Ovary (tissue), 7 donors: ENCODE measurements at regions not wholly inside any gene's neighbourhood (a gene's known extent, or its start where the extent isn't known, plus 50 kb on each side); places are given as distances from the start of the nearest gene placed in this dataset.

Source experiments
- DNase-seq, 5 donors: peaks; one replicate each; pipeline ENCODE4 v3.0.0-alpha.2; 2019 to 2020
- H3K27ac ChIP-seq, 2 donors: fragments of 200-600 bp; one replicate each; pipeline versions ENCODE4 v1.5.1 to v1.8.0; 2019 to 2022
- H3K27me3 ChIP-seq: fragments of 200-600 bp; one replicate; pipeline ENCODE4 v1.8.0; 2022
- H3K36me3 ChIP-seq: fragments of 200-600 bp; sonication (generic); one replicate; pipeline ENCODE4 v1.5.1; 2019
- H3K4me1 ChIP-seq: one replicate; pipeline ENCODE4 v1.8.1; 2013; ENCODE audit warnings: mild to moderate bottlenecking, moderate library complexity; ENCODE audit not compliant: insufficient read depth
- H3K4me3 ChIP-seq: fragments of 200-600 bp; sonication (generic); one replicate; pipeline ENCODE4 v1.5.1; 2017
- H3K9me3 ChIP-seq, 2 donors: fragments of 200-600 bp in 1 of 2; sonication (generic) in 1 of 2; one replicate each; pipeline versions ENCODE4 v1.5.1 to v1.8.1; 2013 to 2019; ENCODE audit warnings: mild to moderate bottlenecking in 1 of 2, moderate library complexity in 1 of 2
- EP300 ChIP-seq: sonication (generic); formaldehyde crosslinking; IDR thresholded peaks from one replicate; pipeline ENCODE4 v1.6.1; 2017; ENCODE audit warnings: antibody characterized with exemption
- POLR2A ChIP-seq: fragments of 450-650 bp; IDR thresholded peaks from one replicate; pipeline ENCODE4 v1.6.1; 2017; ENCODE audit warnings: antibody characterized with exemption, mild to moderate bottlenecking, moderate library complexity
- WGBS, 3 donors: extraction: QIAGEN DNeasy Blood & Tissue Kit in 1 of 3; methylation state at CpG; one replicate each; pipeline versions ENCODE4 v1.1.5 to v1.1.7; 2013 to 2017; 5-methylcytosine and 5-hydroxymethylcytosine counted together
- intact Hi-C, 4 donors: fragments of 100-400 bp; cut with DNase I; formaldehyde crosslinking; loops; one replicate each; pipeline versions ENCODE4 v1.11.0 to v1.15.1; 2022 to 2023
- TF ChIP-seq, protein P1 (sequence below), 3 donors: fragments of 450-650 bp in 2 of 3; fragments of 200-600 bp in 1 of 3; IDR thresholded peaks; one replicate each; pipeline versions ENCODE4 v1.5.1 to v1.8.0; 2016 to 2022; ENCODE audit warnings: antibody characterized with exemption in 3 of 3, mild to moderate bottlenecking in 1 of 3
- donor health status: DM: no; HTN: no; CAD: no; lungs with moderate emphysema.
- donor health status: DM: no; HTN: no; CAD: no.
- donor health status: Bipolar disorder and iron deficiency.
- donor health status: DM: no; HTN: no; CAD: no.
- donor health status: DM: yes; HTN: yes; CAD: no.

DNA sequence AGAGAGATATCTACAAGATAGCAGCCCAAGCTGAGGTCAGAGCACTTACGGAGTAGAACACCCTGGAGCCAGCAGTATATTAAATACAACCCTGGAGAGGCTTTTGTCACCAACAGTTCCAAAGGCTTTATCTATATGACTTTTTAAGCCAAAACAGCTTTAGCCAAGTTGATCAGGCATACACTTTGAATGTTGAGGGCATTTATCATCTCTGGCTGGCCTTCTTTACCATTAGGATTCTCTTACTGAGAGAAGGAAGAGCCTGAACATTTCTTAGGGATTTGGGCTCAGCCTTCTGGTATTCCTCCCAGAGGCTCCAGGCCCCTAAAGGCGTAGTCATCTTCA, 161.3 kb upstream of the RIMS1 start:
- TF ChIP-seq, protein P1, sequence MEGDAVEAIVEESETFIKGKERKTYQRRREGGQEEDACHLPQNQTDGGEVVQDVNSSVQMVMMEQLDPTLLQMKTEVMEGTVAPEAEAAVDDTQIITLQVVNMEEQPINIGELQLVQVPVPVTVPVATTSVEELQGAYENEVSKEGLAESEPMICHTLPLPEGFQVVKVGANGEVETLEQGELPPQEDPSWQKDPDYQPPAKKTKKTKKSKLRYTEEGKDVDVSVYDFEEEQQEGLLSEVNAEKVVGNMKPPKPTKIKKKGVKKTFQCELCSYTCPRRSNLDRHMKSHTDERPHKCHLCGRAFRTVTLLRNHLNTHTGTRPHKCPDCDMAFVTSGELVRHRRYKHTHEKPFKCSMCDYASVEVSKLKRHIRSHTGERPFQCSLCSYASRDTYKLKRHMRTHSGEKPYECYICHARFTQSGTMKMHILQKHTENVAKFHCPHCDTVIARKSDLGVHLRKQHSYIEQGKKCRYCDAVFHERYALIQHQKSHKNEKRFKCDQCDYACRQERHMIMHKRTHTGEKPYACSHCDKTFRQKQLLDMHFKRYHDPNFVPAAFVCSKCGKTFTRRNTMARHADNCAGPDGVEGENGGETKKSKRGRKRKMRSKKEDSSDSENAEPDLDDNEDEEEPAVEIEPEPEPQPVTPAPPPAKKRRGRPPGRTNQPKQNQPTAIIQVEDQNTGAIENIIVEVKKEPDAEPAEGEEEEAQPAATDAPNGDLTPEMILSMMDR (IDR thresholded peaks at IDR 0.05), result no peak
- TF ChIP-seq EP300 (no peak), POLR2A (no peak)
- Histone ChIP-seq H3K27ac (no peak overlapping the region), H3K36me3 (no peaks in the 10 kb centered on the region), H3K4me3 (no peak overlapping the region), H3K4me1 (no peaks in the 10 kb centered on the region), H3K9me3 (no peaks in the 10 kb centered on the region), H3K27me3 (no peaks in the 10 kb centered on the region)
- intact Hi-C loops, result no loop called here
- 76 to 84% (median 82%) methylated on average over 2 of the region's 2 CpGs for WGBS, 3 donors
- no peak for DNase-seq

GRCh38 chr6:71726121-71726520, 160.2 kb upstream of the RIMS1 start:
- intact Hi-C loops, result no loop called here
- H3K36me3 ChIP-seq, result no peaks in the 10 kb centered on the region
- no peaks in the 10 kb centered on the region for H3K4me1 ChIP-seq
- no peaks in the 10 kb centered on the region for H3K27me3 ChIP-seq
- H3K9me3 ChIP-seq, result no peaks in the 10 kb centered on the region
- TF ChIP-seq EP300 (no peak), POLR2A (no peak)
- DNase-seq, result no peak
- 88 to 94% (median 92%) methylated on average over 2 of the region's 2 CpGs for WGBS, 3 donors
- no peak overlapping the region for H3K4me3 ChIP-seq
- no peak overlapping the region for H3K27ac ChIP-seq

- no peaks in the 10 kb centered on the region for H3K4me1 ChIP-seq
Measured at GRCh38 chr6:71727632-71728294, 158.6 kb upstream of the RIMS1 start.

GRCh38 chr6:71730284-71730683, 156.1 kb upstream of the RIMS1 start:
- no peak for TF ChIP-seq POLR2A
- no peak for TF ChIP-seq EP300
- TF ChIP-seq, protein P1 (IDR thresholded peaks at IDR 0.05), result no peak
- no peaks in the 10 kb centered on the region for H3K4me1 ChIP-seq
- H3K27ac ChIP-seq, result no peak overlapping the region
- no peak for DNase-seq
- no peaks in the 10 kb centered on the region for H3K27me3 ChIP-seq
- H3K9me3 ChIP-seq, result no peaks in the 10 kb centered on the region
- no peak overlapping the region for H3K4me3 ChIP-seq
- intact Hi-C loops, result no loop called here
- 82 to 86% (median 84%) methylated on average over 3 of the region's 3 CpGs for WGBS, 3 donors
- H3K36me3 ChIP-seq, result no peaks in the 10 kb centered on the region

More at GRCh38 chr6:71727632-71728294, 158.6 kb upstream of the RIMS1 start:
- DNase-seq, result no peak
- TF ChIP-seq EP300, result no peak
- no peak for TF ChIP-seq POLR2A
- TF ChIP-seq, protein P1 (IDR thresholded peaks at IDR 0.05), result no peak
- H3K9me3 ChIP-seq, result no peaks in the 10 kb centered on the region
- H3K27ac ChIP-seq, result no peak overlapping the region
- H3K27me3 ChIP-seq, result no peaks in the 10 kb centered on the region
- no peaks in the 10 kb centered on the region for H3K36me3 ChIP-seq
- WGBS, 3 donors, result 34 to 44% (median 43%) methylated on average over 2 of the region's 2 CpGs
- no peak overlapping the region for H3K4me3 ChIP-seq
- intact Hi-C loops, result no loop called here
